ENCODE measurements at regions not wholly inside any gene's neighbourhood (a gene's known extent, or its start where the extent isn't known, plus 50 kb on each side); places are given as distances from the start of the nearest gene placed in this dataset.
"Not testable (repeated sequence)": the region's sequence is repeated elsewhere in the genome, so short reads cannot be mapped to it uniquely, and the experiment has no call there.

- DNase-seq, result no peak
These were observed 1383.6 kb downstream of the ZPLD1 start for GRCh38 chr3:103818398-103818797.

- no peak for DNase-seq
These were observed 1384.0 kb downstream of the ZPLD1 start for GRCh38 chr3:103818800-103819199.

GRCh38 chr3:103825586-103825985 lies 1390.8 kb downstream of the ZPLD1 start:
- DNase-seq, result no peak

GRCh38 chr3:103829723-103830326 lies 1395.0 kb downstream of the ZPLD1 start:
- no peak for DNase-seq

- no peak for DNase-seq
These were observed 1412.6 kb downstream of the ZPLD1 start for GRCh38 chr3:103847081-103848062.

- no peak for DNase-seq
These were observed 1417.0 kb downstream of the ZPLD1 start for GRCh38 chr3:103851793-103852192.

- DNase-seq, result no peak
These were observed 1427.6 kb downstream of the ZPLD1 start for GRCh38 chr3:103862415-103862814.

GRCh38 chr3:103863381-103863780 lies 1428.6 kb downstream of the ZPLD1 start:
- no peak for DNase-seq

GRCh38 chr3:103866113-103866512 lies 1431.3 kb downstream of the ZPLD1 start:
- no peak for DNase-seq

GRCh38 chr3:103873021-103873420 lies 1438.2 kb downstream of the ZPLD1 start:
- no peak for DNase-seq

GRCh38 chr3:103873897-103874545 lies 1439.2 kb downstream of the ZPLD1 start:
- no peak for DNase-seq

GRCh38 chr3:103881809-103882208 lies 1447.0 kb downstream of the ZPLD1 start:
- DNase-seq, result not testable (repeated sequence)

GRCh38 chr3:103889675-103890074 lies 1454.9 kb downstream of the ZPLD1 start:
- no peak for DNase-seq

GRCh38 chr3:103894162-103894822 lies 1459.5 kb downstream of the ZPLD1 start:
- no peak for DNase-seq

- no peak for DNase-seq
These were observed 1464.5 kb downstream of the ZPLD1 start for GRCh38 chr3:103899328-103899727.

GRCh38 chr3:103904991-103905390 lies 1461.7 kb upstream of the ALCAM start:
- DNase-seq, result no peak

- DNase-seq, result no peak
These were observed 1460.4 kb upstream of the ALCAM start for GRCh38 chr3:103906304-103906703.

GRCh38 chr3:103906808-103907207 lies 1459.9 kb upstream of the ALCAM start:
- DNase-seq, result no peak

- no peak for DNase-seq
These were observed 1459.1 kb upstream of the ALCAM start for GRCh38 chr3:103907567-103907966.

- DNase-seq, result no peak
These were observed 1457.3 kb upstream of the ALCAM start for GRCh38 chr3:103909395-103909794.

- DNase-seq, result no peak
These were observed 1448.4 kb upstream of the ALCAM start for GRCh38 chr3:103918336-103918735.

- no peak for DNase-seq
These were observed 1447.4 kb upstream of the ALCAM start for GRCh38 chr3:103919327-103919726.

- DNase-seq, result no peak
These were observed 1442.8 kb upstream of the ALCAM start for GRCh38 chr3:103923907-103924306.
